Tibial artery (tissue), 4 donors: ENCODE measurements at regions not wholly inside any gene's neighbourhood (a gene's known extent, or its start where the extent isn't known, plus 50 kb on each side); places are given as distances from the start of the nearest gene placed in this dataset.

Experiments
- DNase-seq, 2 donors: peaks; one replicate each; pipeline ENCODE4 v3.0.0-alpha.2; 2019
- H3K27ac ChIP-seq, 2 donors: fragments of 200-600 bp; sonication (generic) in 1 of 2; 1 replicate in 1 of 2; 2 replicates in 1 of 2; pipeline ENCODE4 v1.5.1; 2018 to 2019; ENCODE audit warnings: mild to moderate bottlenecking in 1 of 2
- H3K27me3 ChIP-seq, 2 donors: fragments of 200-600 bp; sonication (generic) in 1 of 2; one replicate each; pipeline versions ENCODE4 v1.5.1 to v1.6.0; 2016 to 2019
- H3K36me3 ChIP-seq, 3 donors: fragments of 200-600 bp; sonication (generic) in 2 of 3; one replicate each; pipeline ENCODE4 v1.5.1; 2016 to 2019; ENCODE audit warnings: mild to moderate bottlenecking in 2 of 3
- H3K4me1 ChIP-seq, 4 donors: fragments of 200-600 bp; sonication (generic) in 2 of 4; 1 replicate in 3 of 4; 2 replicates in 1 of 4; pipeline ENCODE4 v1.5.1; 2016 to 2019
- H3K4me3 ChIP-seq, 2 donors: fragments of 200-600 bp; sonication (generic) in 1 of 2; 1 replicate in 1 of 2; 2 replicates in 1 of 2; pipeline ENCODE4 v1.5.1; 2018 to 2019; ENCODE audit warnings: mild to moderate bottlenecking in 2 of 2
- H3K9me3 ChIP-seq, 3 donors: fragments of 200-600 bp; sonication (generic) in 1 of 3; one replicate each; pipeline ENCODE4 v1.5.1; 2016 to 2019
- CTCF ChIP-seq, 2 experiments: fragments of 200-600 bp in 1 of 2; fragments of 450-650 bp in 1 of 2; IDR thresholded peaks; one replicate each; pipeline ENCODE4 v1.5.1; 2017 to 2019; ENCODE audit warnings: antibody characterized with exemption in 2 of 2, mild to moderate bottlenecking in 1 of 2, moderate library complexity in 1 of 2
- intact Hi-C: fragments of 100-400 bp; cut with DNase I; formaldehyde crosslinking; loops from one replicate; pipeline ENCODE4 v1.15.0; 2023; ENCODE audit warnings: low total_unique reads

GRCh38 chr4:138859254-138859653 lies 156.3 kb upstream of the NOCT start:
- Histone ChIP-seq H3K4me3 (no peak overlapping the region), H3K9me3 (no peaks in the 10 kb centered on the region), H3K27me3 (no peaks in the 10 kb centered on the region), H3K27ac (no peak overlapping the region), H3K36me3 (no peaks in the 10 kb centered on the region), H3K4me1 (no peaks in the 10 kb centered on the region)
- intact Hi-C loops: no loop called here
- no peak for TF ChIP-seq CTCF (IDR thresholded peaks at IDR 0.05)
- no peak for DNase-seq

GRCh38 chr4:138858419-138858818 lies 157.2 kb upstream of the NOCT start:
- TF ChIP-seq CTCF (IDR thresholded peaks at IDR 0.05): no peak
- Histone ChIP-seq H3K9me3 (no peaks in the 10 kb centered on the region), H3K36me3 (no peaks in the 10 kb centered on the region), H3K4me1 (no peaks in the 10 kb centered on the region), H3K27ac (no peak overlapping the region), H3K4me3 (no peak overlapping the region), H3K27me3 (no peaks in the 10 kb centered on the region)
- intact Hi-C loops: no loop called here
- no peak for DNase-seq

DNA sequence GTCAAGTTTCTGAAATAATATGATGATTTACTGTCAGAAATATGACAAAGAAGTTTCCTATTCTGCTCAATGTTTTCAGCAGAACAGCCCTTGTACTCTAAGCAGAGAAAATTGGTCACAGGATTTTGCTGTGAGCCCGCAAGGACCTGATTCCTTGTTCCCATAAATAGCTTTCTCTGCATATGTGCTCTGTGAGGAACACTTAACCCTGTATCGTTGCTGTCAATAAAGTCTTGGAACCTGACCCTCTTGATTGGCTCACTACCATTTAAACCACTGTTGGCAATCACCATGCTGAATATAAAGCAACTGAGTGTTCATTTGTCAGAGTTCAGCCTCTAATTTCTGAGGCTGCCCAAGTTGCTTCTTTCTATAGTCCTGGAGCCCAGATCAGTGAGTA lies 158.2 kb upstream of the NOCT start:
- no peak for DNase-seq
- H3K9me3 ChIP-seq: no peaks in the 10 kb centered on the region
- no peak overlapping the region for H3K4me3 ChIP-seq
- no peak overlapping the region for H3K27ac ChIP-seq
- no peak for TF ChIP-seq CTCF (IDR thresholded peaks at IDR 0.05)
- H3K4me1 ChIP-seq: no peaks in the 10 kb centered on the region
- intact Hi-C loops: no loop called here
- H3K36me3 ChIP-seq: no peaks in the 10 kb centered on the region
- H3K27me3 ChIP-seq: no peaks in the 10 kb centered on the region

DNA sequence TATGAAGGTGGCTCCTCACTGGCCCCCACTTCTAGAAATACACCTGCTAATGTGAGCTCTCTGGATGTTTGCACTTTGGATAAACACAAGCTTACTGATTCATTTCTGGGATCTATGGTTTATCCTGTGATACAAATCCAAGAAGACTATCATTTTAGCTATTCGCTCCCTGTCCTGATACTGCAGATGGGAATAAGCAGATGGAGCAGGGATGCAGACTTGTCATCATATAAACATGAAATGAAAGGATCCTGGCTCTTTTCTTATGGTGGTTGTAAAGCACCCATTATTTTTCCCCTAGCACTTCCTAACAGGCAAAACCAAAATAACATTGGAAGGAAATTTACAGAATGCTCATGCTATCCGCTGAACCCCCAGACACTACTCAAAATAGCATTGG lies 162.9 kb upstream of the NOCT start:
- H3K4me1 ChIP-seq: peaks cover 0 to 5% (median 2%) of the 10 kb centered on the region in 4 donors
- TF ChIP-seq CTCF (IDR thresholded peaks at IDR 0.05): no peak
- DNase-seq: no peak
- no peaks in the 10 kb centered on the region for H3K36me3 ChIP-seq
- no peaks in the 10 kb centered on the region for H3K27me3 ChIP-seq
- H3K27ac ChIP-seq: no peak overlapping the region
- intact Hi-C loops: no loop called here
- H3K4me3 ChIP-seq: no peak overlapping the region
- H3K9me3 ChIP-seq: no peaks in the 10 kb centered on the region

GRCh38 chr4:138851391-138852335 lies 163.9 kb upstream of the NOCT start:
- Histone ChIP-seq H3K4me3 (no peak overlapping the region), H3K4me1 (peaks cover 0 to 5% (median 2%) of the 10 kb centered on the region in 4 donors), H3K27ac (no peak overlapping the region), H3K36me3 (no peaks in the 10 kb centered on the region), H3K27me3 (no peaks in the 10 kb centered on the region), H3K9me3 (no peaks in the 10 kb centered on the region)
- TF ChIP-seq CTCF (IDR thresholded peaks at IDR 0.05): no peak
- DNase-seq: no peak
- intact Hi-C loops: no loop called here
